ENCODE measurements at regions not wholly inside any gene's neighbourhood (a gene's known extent, or its start where the extent isn't known, plus 50 kb on each side); places are given as distances from the start of the nearest gene placed in this dataset.

GRCh38 chr11:29364006-29364405 lies 652.8 kb downstream of the KCNA4 start:
- H3K27me3 ChIP-seq = no peaks in the 10 kb centered on the region
- no peaks in the 10 kb centered on the region for H3K36me3 ChIP-seq
- no peaks in the 10 kb centered on the region for H3K4me1 ChIP-seq
- no peak for TF ChIP-seq CTCF (IDR thresholded peaks at IDR 0.05)
- H3K4me3 ChIP-seq = no peak overlapping the region
- DNase-seq (ENCODE audit: low spot score) = no peak
- no peak overlapping the region for H3K27ac ChIP-seq
- H3K9me3 ChIP-seq = no peaks in the 10 kb centered on the region

- Histone ChIP-seq H3K4me1 (no peaks in the 10 kb centered on the region), H3K27ac (no peak overlapping the region), H3K36me3 (no peaks in the 10 kb centered on the region), H3K4me3 (no peak overlapping the region), H3K9me3 (no peaks in the 10 kb centered on the region), H3K27me3 (no peaks in the 10 kb centered on the region)
- TF ChIP-seq CTCF (IDR thresholded peaks at IDR 0.05) = no peak
- no peak for DNase-seq (ENCODE audit: low spot score)
These were observed 655.5 kb downstream of the KCNA4 start for GRCh38 chr11:29361369-29361768.

GRCh38 chr11:29353833-29354232 lies 663.0 kb downstream of the KCNA4 start:
- Histone ChIP-seq H3K27ac (no peak overlapping the region), H3K36me3 (no peaks in the 10 kb centered on the region), H3K4me3 (no peak overlapping the region), H3K4me1 (no peaks in the 10 kb centered on the region), H3K27me3 (no peaks in the 10 kb centered on the region), H3K9me3 (no peaks in the 10 kb centered on the region)
- no peak for TF ChIP-seq CTCF (IDR thresholded peaks at IDR 0.05)
- DNase-seq (ENCODE audit: low spot score) = no peak

GRCh38 chr11:29352273-29352795 lies 664.5 kb downstream of the KCNA4 start:
- TF ChIP-seq CTCF (IDR thresholded peaks at IDR 0.05) = no peak
- Histone ChIP-seq H3K36me3 (no peaks in the 10 kb centered on the region), H3K27ac (no peak overlapping the region), H3K27me3 (no peaks in the 10 kb centered on the region), H3K9me3 (no peaks in the 10 kb centered on the region), H3K4me1 (no peaks in the 10 kb centered on the region), H3K4me3 (no peak overlapping the region)
- DNase-seq (ENCODE audit: low spot score) = no peak

GRCh38 chr11:29351301-29351873 lies 665.4 kb downstream of the KCNA4 start:
- TF ChIP-seq CTCF (IDR thresholded peaks at IDR 0.05) = no peak
- H3K4me3 ChIP-seq = no peak overlapping the region
- H3K36me3 ChIP-seq = no peaks in the 10 kb centered on the region
- H3K27me3 ChIP-seq = no peaks in the 10 kb centered on the region
- no peaks in the 10 kb centered on the region for H3K4me1 ChIP-seq
- H3K27ac ChIP-seq = no peak overlapping the region
- no peak for DNase-seq (ENCODE audit: low spot score)
- no peaks in the 10 kb centered on the region for H3K9me3 ChIP-seq

All from right atrium auricular region (tissue), 2 donors.